Endothelial cell of umbilical vein (primary cell): ENCODE measurements at regions not wholly inside any gene's neighbourhood (a gene's known extent, or its start where the extent isn't known, plus 50 kb on each side); places are given as distances from the start of the nearest gene placed in this dataset.

Source experiments
- BruUV-seq: library from RNA; stranded (reverse); fragments of 400-500 nt; replicated peaks from 2 replicates; lab custom pipeline; 2021; lab: Mats Ljungman, UMichigan
- CTCF ChIA-PET: fragments of 300-600, 350-600 bp; sonication (Branson Sonifier 250); formaldehyde crosslinking; loops from one replicate; lab custom pipeline; 2021; ENCODE audit warnings: antibody characterized with exemption, inconsistent platforms; lab: Charles Lee
- POLR2A ChIA-PET: fragments of 300-600, 350-600 bp; sonication (Branson Sonifier 250); formaldehyde crosslinking; loops from one replicate; lab custom pipeline; 2021; ENCODE audit warnings: antibody characterized with exemption, inconsistent platforms; lab: Charles Lee
- DNase-seq: peaks from one replicate; pipeline ENCODE4 v3.0.0-alpha.2; 2011; ENCODE audit warnings: low read depth, low spot score
- FAIRE-seq: peaks from 2 replicates; lab custom pipeline; 2011; peaks lifted over from hg19 to GRCh38; lab: Jason Lieb, UNC
- H2AFZ ChIP-seq: 2 replicates; pipeline ENCODE4 v1.6.0; 2012; ENCODE audit warnings: low read depth, low read length, control low read depth, inconsistent platforms
- H3K27ac ChIP-seq: 2 replicates; pipeline ENCODE4 v1.5.1; 2011; ENCODE audit warnings: low read depth, mild to moderate bottlenecking, control low read depth, low read length, moderate library complexity; ENCODE audit not compliant: insufficient read depth
- H3K27me3 ChIP-seq, 2 experiments: 2 replicates each; pipeline versions ENCODE4 v1.6.0 to v1.6.1; 2011; ENCODE audit warnings: low read length in 2 of 2, mixed read lengths in 1 of 2; ENCODE audit not compliant: control insufficient read depth in 2 of 2, insufficient read depth in 2 of 2
- H3K36me3 ChIP-seq, 2 experiments: 2 replicates in 1 of 2; 3 replicates in 1 of 2; pipeline ENCODE4 v1.5.1; 2011; ENCODE audit warnings: low read length in 2 of 2, mild to moderate bottlenecking in 1 of 2, moderate library complexity in 1 of 2; ENCODE audit not compliant: control insufficient read depth in 2 of 2, insufficient read depth in 2 of 2; ENCODE audit errors: extremely low read depth in 1 of 2
- H3K4me1 ChIP-seq: 3 replicates; pipeline ENCODE4 v1.5.1; 2011; ENCODE audit warnings: mild to moderate bottlenecking, low read length; ENCODE audit not compliant: control insufficient read depth, insufficient read depth; ENCODE audit errors: extremely low read depth
- H3K4me2 ChIP-seq: 2 replicates; pipeline ENCODE4 v1.6.1; 2011; ENCODE audit warnings: low read length, control low read depth, mixed read lengths; ENCODE audit not compliant: insufficient read depth
- H3K4me3 ChIP-seq, 3 experiments: fragments of 200-600 bp in 1 of 3; sonication (generic), shearing (Covaris generic) in 1 of 3; replicated peaks in 1 of 3; 2 replicates each; pipeline ENCODE4 v1.5.1; 2011 to 2016; ENCODE audit warnings: control low read depth in 3 of 3, low read length in 3 of 3, mild to moderate bottlenecking in 2 of 3, inconsistent platforms in 1 of 3, low read depth in 1 of 3, moderate library complexity in 1 of 3; ENCODE audit not compliant: insufficient read depth in 1 of 3
- H3K79me2 ChIP-seq: 2 replicates; pipeline ENCODE4 v1.6.0; 2012; ENCODE audit warnings: low read length, inconsistent platforms; ENCODE audit not compliant: control insufficient read depth, insufficient read depth
- H3K9ac ChIP-seq: replicated peaks from 2 replicates; pipeline ENCODE3; 2011; ENCODE audit warnings: low read length, control low read depth; ENCODE audit not compliant: insufficient read depth; ENCODE audit errors: extremely low read depth
- H3K9me1 ChIP-seq: replicated peaks from 3 replicates; pipeline ENCODE4 v1.6.0; 2011; ENCODE audit warnings: mild to moderate bottlenecking, low read length; ENCODE audit not compliant: control insufficient read depth, insufficient read depth; ENCODE audit errors: extremely low read depth
- H3K9me3 ChIP-seq: replicated peaks from 2 replicates; pipeline ENCODE4 v1.5.1; 2012; ENCODE audit warnings: low read length, inconsistent platforms; ENCODE audit not compliant: control insufficient read depth, insufficient read depth
- H4K20me1 ChIP-seq: replicated peaks from 2 replicates; pipeline ENCODE3; 2011; ENCODE audit warnings: mild to moderate bottlenecking, low read length; ENCODE audit not compliant: control insufficient read depth, insufficient read depth; ENCODE audit errors: extremely low read depth
- CTCF ChIP-seq, 2 donors: IDR thresholded peaks; 1 replicate in 1 of 2; 2 replicates in 1 of 2; pipeline ENCODE4 v1.5.1; 2011; ENCODE audit warnings: low read length in 2 of 2, mild to moderate bottlenecking in 2 of 2, moderate library complexity in 2 of 2, control low read depth in 1 of 2, inconsistent platforms in 1 of 2, low read depth in 1 of 2; ENCODE audit not compliant: insufficient read depth in 1 of 2; ENCODE audit errors: extremely low read depth in 1 of 2
- EZH2 ChIP-seq: IDR thresholded peaks from 2 replicates; pipeline ENCODE4 v1.6.1; 2012; ENCODE audit warnings: borderline replicate concordance, low read depth, mild to moderate bottlenecking, moderate library complexity, low read length, inconsistent platforms; ENCODE audit not compliant: severe bottlenecking
- FOS ChIP-seq: IDR thresholded peaks from 2 replicates; pipeline ENCODE4 v1.6.1; 2011; ENCODE audit warnings: mild to moderate bottlenecking, low read length, moderate library complexity, borderline replicate concordance; ENCODE audit not compliant: insufficient read depth
- GATA2 ChIP-seq: IDR thresholded peaks from 2 replicates; pipeline ENCODE4 v1.7.0; 2011; ENCODE audit warnings: low read depth, mild to moderate bottlenecking, moderate library complexity, mixed read lengths, low read length; ENCODE audit not compliant: insufficient read length, insufficient read depth
- JUN ChIP-seq: IDR thresholded peaks from 2 replicates; pipeline ENCODE4 v1.6.1; 2011; ENCODE audit warnings: borderline replicate concordance, low read depth; ENCODE audit not compliant: insufficient read length, insufficient read depth
- MAX ChIP-seq: IDR thresholded peaks from 2 replicates; pipeline ENCODE4 v1.6.1; 2011; ENCODE audit not compliant: insufficient read depth, insufficient read length
- MYC ChIP-seq: IDR thresholded peaks from one replicate; pipeline ENCODE4 v1.6.1; 2011; ENCODE audit warnings: mild to moderate bottlenecking, low read depth, low read length
- POLR2A ChIP-seq: IDR thresholded peaks from 2 replicates; pipeline ENCODE4 v1.6.1; 2012; ENCODE audit warnings: low read depth, mild to moderate bottlenecking, control low read depth, low read length
- POLR2AphosphoS5 ChIP-seq: IDR thresholded peaks from 2 replicates; pipeline ENCODE4 v1.6.1; 2012; ENCODE audit warnings: low read depth, mild to moderate bottlenecking, control low read depth, low read length, moderate library complexity; ENCODE audit not compliant: insufficient read depth
- dilution Hi-C: fragments of 300-500 bp; cut with MboI; formaldehyde crosslinking; loops from one replicate; pipeline ENCODE4 v1.15.0; 2019; ENCODE audit warnings: low sequenced_read_pairs; ENCODE audit not compliant: extremely low pct_ligation_motif_present
- intact Hi-C: fragments of 100-400 bp; cut with micrococcal nuclease; formaldehyde crosslinking; loops from one replicate; pipeline ENCODE4 v1.10.0; 2022

- Histone ChIP-seq H3K79me2 (no peaks in the 10 kb centered on the region), H4K20me1 (no peaks in the 10 kb centered on the region), H3K27ac (no peak overlapping the region), H2AFZ (no peak overlapping the region), H3K9ac (no peak overlapping the region), H3K36me3 (no peaks in the 10 kb centered on the region), H3K4me3 (no peak overlapping the region), H3K9me1 (no peaks in the 10 kb centered on the region), H3K27me3 (no peaks in the 10 kb centered on the region), H3K4me2 (no peak overlapping the region), H3K9me3 (no peaks in the 10 kb centered on the region), H3K4me1 (peaks cover 16% of the 10 kb centered on the region)
- DNase-seq (no peak), FAIRE-seq (peak; percentile 78)
- TF ChIP-seq FOS (no peak), MAX (no peak), MYC (no peak), POLR2A (no peak), CTCF (IDR thresholded peaks at IDR 0.05; ENCODE audit: extremely low read depth in 1 of 2, insufficient read depth in 1 of 2, low read depth in 1 of 2, low read length in 2 of 2) (no peak), POLR2AphosphoS5 (no peak), GATA2 (no peak), EZH2 (no peak), JUN (no peak)
- intact Hi-C loops = no loop called here
- POLR2A ChIA-PET = no interaction called here
- BruUV-seq = no TSS peak
- CTCF ChIA-PET = no interaction called here
- dilution Hi-C loops = no loop called here
Observed at GRCh38 chr3:106734712-106735111, 642.5 kb upstream of the CCDC54 start.
